Glutamatergic neuron (in vitro differentiated cells): ENCODE measurements at regions not wholly inside any gene's neighbourhood (a gene's known extent, or its start where the extent isn't known, plus 50 kb on each side); places are given as distances from the start of the nearest gene placed in this dataset.

Experiments used
- DNase-seq: peaks from one replicate; pipeline ENCODE4 v3.0.0; 2022
- H3K27ac Mint-ChIP-seq: one replicate; pipeline ENCODE4 v1.8.0; 2020; ENCODE audit warnings: mild to moderate bottlenecking, mixed read lengths, inconsistent platforms; ENCODE audit not compliant: unreplicated experiment
- H3K27me3 Mint-ChIP-seq: one replicate; pipeline ENCODE4 v1.8.0; 2020; ENCODE audit warnings: mild to moderate bottlenecking, moderate library complexity, mixed read lengths, inconsistent platforms; ENCODE audit not compliant: unreplicated experiment
- H3K36me3 Mint-ChIP-seq: one replicate; pipeline ENCODE4 v1.8.0; 2020; ENCODE audit warnings: mild to moderate bottlenecking, mixed read lengths, inconsistent platforms; ENCODE audit not compliant: unreplicated experiment
- H3K4me1 Mint-ChIP-seq: one replicate; pipeline ENCODE4 v1.8.0; 2020; ENCODE audit warnings: mild to moderate bottlenecking, low read depth, mixed read lengths, inconsistent platforms; ENCODE audit not compliant: unreplicated experiment
- H3K4me3 Mint-ChIP-seq: one replicate; pipeline ENCODE4 v1.8.0; 2020; ENCODE audit warnings: mild to moderate bottlenecking, mixed read lengths, inconsistent platforms; ENCODE audit not compliant: unreplicated experiment
- H3K9me3 Mint-ChIP-seq: one replicate; pipeline ENCODE4 v1.8.0; 2020; ENCODE audit warnings: mild to moderate bottlenecking, moderate library complexity, mixed read lengths, inconsistent platforms; ENCODE audit not compliant: unreplicated experiment
- CTCF ChIP-seq: fragments of 200-600 bp; sonication (generic); IDR thresholded peaks from one replicate; pipeline ENCODE4 v1.5.0; 2021; ENCODE audit not compliant: partially characterized antibody, unreplicated experiment

- Mint-ChIP-seq H3K4me3 (no peak overlapping the region), H3K9me3 (no peaks in the 10 kb centered on the region), H3K4me1 (peaks cover 9% of the 10 kb centered on the region), H3K27me3 (no peaks in the 10 kb centered on the region), H3K27ac (no peak overlapping the region), H3K36me3 (no peaks in the 10 kb centered on the region)
- TF ChIP-seq CTCF: no peak
- no peak for DNase-seq
These were observed 50.1 kb upstream of the MYCBP2 start for GRCh38 chr13:77377016-77377415.
